ENCODE measurements at regions not wholly inside any gene's neighbourhood (a gene's known extent, or its start where the extent isn't known, plus 50 kb on each side); places are given as distances from the start of the nearest gene placed in this dataset.
"Not testable (repeated sequence)": the region's sequence is repeated elsewhere in the genome, so short reads cannot be mapped to it uniquely, and the experiment has no call there.

- TF ChIP-seq, protein P1, sequence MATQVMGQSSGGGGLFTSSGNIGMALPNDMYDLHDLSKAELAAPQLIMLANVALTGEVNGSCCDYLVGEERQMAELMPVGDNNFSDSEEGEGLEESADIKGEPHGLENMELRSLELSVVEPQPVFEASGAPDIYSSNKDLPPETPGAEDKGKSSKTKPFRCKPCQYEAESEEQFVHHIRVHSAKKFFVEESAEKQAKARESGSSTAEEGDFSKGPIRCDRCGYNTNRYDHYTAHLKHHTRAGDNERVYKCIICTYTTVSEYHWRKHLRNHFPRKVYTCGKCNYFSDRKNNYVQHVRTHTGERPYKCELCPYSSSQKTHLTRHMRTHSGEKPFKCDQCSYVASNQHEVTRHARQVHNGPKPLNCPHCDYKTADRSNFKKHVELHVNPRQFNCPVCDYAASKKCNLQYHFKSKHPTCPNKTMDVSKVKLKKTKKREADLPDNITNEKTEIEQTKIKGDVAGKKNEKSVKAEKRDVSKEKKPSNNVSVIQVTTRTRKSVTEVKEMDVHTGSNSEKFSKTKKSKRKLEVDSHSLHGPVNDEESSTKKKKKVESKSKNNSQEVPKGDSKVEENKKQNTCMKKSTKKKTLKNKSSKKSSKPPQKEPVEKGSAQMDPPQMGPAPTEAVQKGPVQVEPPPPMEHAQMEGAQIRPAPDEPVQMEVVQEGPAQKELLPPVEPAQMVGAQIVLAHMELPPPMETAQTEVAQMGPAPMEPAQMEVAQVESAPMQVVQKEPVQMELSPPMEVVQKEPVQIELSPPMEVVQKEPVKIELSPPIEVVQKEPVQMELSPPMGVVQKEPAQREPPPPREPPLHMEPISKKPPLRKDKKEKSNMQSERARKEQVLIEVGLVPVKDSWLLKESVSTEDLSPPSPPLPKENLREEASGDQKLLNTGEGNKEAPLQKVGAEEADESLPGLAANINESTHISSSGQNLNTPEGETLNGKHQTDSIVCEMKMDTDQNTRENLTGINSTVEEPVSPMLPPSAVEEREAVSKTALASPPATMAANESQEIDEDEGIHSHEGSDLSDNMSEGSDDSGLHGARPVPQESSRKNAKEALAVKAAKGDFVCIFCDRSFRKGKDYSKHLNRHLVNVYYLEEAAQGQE (IDR thresholded peaks at IDR 0.05) = no peak
- TF ChIP-seq ATF3 (IDR thresholded peaks at IDR 0.05) (no peak), FOXA1 (IDR thresholded peaks at IDR 0.05) (no peak), GABPA (IDR thresholded peaks at IDR 0.05 in 1 of 2, conservative IDR thresholded peaks at IDR 0.05 in 1 of 2) (no peak)
Measured at GRCh38 chr11:55054723-55055122, 207.2 kb upstream of the TRIM48 start (continued).

DNA sequence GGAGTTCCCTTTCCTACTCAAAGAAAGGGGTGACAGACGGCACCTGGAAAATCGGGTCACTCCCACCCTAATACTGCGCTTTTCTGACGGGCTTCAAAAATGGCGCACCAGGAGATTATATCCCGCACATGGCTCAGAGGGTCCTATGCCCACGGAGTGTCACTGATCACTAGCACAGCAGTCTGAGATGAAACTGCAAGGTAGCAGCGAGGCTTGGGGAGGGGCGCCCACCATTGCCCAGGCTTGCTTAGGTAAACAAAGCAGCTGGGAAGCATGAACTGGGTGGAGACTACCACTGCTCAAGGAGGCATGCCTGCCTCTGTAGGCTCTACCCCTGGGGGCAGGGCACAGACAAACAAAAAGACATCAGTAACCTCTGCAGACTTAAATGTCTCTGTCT, 177.4 kb upstream of the TRIM48 start:
- not testable (repeated sequence) for H3K4me3 ChIP-seq (ENCODE audit: low read depth in 1 of 3, low read length in 3 of 3); H3K9ac ChIP-seq (ENCODE audit: low read depth in 1 of 2, low read length in 2 of 2); H3K27ac ChIP-seq (ENCODE audit: low read depth in 1 of 2, low read length in 2 of 2); DNase-seq (ENCODE audit: low spot score); H3K4me1 ChIP-seq (ENCODE audit: control insufficient read depth in 4 of 4, insufficient read depth in 4 of 4, low read length in 3 of 4); H3K36me3 ChIP-seq (ENCODE audit: control insufficient read depth in 4 of 4, insufficient read depth in 3 of 4, low read depth in 1 of 4, low read length in 3 of 4); H3K27me3 ChIP-seq (ENCODE audit: control insufficient read depth in 4 of 4, insufficient read depth in 4 of 4, low read length in 3 of 4)
- 81% methylated on average over 9 of the region's 9 CpGs for WGBS
- peaks cover 0 to 23% (median 7%) of the 10 kb centered on the region in 4 donors for H3K9me3 ChIP-seq (ENCODE audit: control insufficient read depth in 4 of 4, low read length in 3 of 4)

- no peaks in the 10 kb centered on the region for H3K36me3 ChIP-seq (ENCODE audit: control insufficient read depth in 4 of 4, insufficient read depth in 3 of 4, low read depth in 1 of 4, low read length in 3 of 4)
- no peaks in the 10 kb centered on the region for H3K4me1 ChIP-seq (ENCODE audit: control insufficient read depth in 4 of 4, insufficient read depth in 4 of 4, low read length in 3 of 4)
- no peak for DNase-seq (ENCODE audit: low spot score)
- no peak overlapping the region for H3K4me3 ChIP-seq (ENCODE audit: low read depth in 1 of 3, low read length in 3 of 3)
- WGBS = 46% methylated on average over 4 of the region's 4 CpGs
- H3K27ac ChIP-seq (ENCODE audit: low read depth in 1 of 2, low read length in 2 of 2) = no peak overlapping the region
- H3K9me3 ChIP-seq (ENCODE audit: control insufficient read depth in 4 of 4, low read length in 3 of 4) = peaks cover 2 to 26% (median 9%) of the 10 kb centered on the region in 4 donors
- no peak overlapping the region for H3K9ac ChIP-seq (ENCODE audit: low read depth in 1 of 2, low read length in 2 of 2)
- TF ChIP-seq HNF4G (IDR thresholded peaks at IDR 0.05) (no peak), SP1 (IDR thresholded peaks at IDR 0.05) (no peak), FOXA2 (IDR thresholded peaks at IDR 0.05) (no peak), JUND (IDR thresholded peaks at IDR 0.05) (no peak), GABPA (IDR thresholded peaks at IDR 0.05 in 1 of 2, conservative IDR thresholded peaks at IDR 0.05 in 1 of 2) (no peak), RAD21 (IDR thresholded peaks at IDR 0.05) (no peak), NR2F2 (IDR thresholded peaks at IDR 0.05) (no peak), RXRA (IDR thresholded peaks at IDR 0.05) (no peak), TAF1 (conservative IDR thresholded peaks at IDR 0.05) (no peak), HNF4A (conservative IDR thresholded peaks at IDR 0.05) (no peak), YY1 (IDR thresholded peaks at IDR 0.05) (no peak), ATF3 (IDR thresholded peaks at IDR 0.05) (no peak), EGR1 (IDR thresholded peaks at IDR 0.05; ENCODE audit: low read depth in 2 of 2) (no peak)
- TF ChIP-seq, protein P2, sequence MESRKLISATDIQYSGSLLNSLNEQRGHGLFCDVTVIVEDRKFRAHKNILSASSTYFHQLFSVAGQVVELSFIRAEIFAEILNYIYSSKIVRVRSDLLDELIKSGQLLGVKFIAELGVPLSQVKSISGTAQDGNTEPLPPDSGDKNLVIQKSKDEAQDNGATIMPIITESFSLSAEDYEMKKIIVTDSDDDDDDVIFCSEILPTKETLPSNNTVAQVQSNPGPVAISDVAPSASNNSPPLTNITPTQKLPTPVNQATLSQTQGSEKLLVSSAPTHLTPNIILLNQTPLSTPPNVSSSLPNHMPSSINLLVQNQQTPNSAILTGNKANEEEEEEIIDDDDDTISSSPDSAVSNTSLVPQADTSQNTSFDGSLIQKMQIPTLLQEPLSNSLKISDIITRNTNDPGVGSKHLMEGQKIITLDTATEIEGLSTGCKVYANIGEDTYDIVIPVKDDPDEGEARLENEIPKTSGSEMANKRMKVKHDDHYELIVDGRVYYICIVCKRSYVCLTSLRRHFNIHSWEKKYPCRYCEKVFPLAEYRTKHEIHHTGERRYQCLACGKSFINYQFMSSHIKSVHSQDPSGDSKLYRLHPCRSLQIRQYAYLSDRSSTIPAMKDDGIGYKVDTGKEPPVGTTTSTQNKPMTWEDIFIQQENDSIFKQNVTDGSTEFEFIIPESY (IDR thresholded peaks at IDR 0.05) = no peak
- TF ChIP-seq, protein P1 (IDR thresholded peaks at IDR 0.05) = no peak
- TF ChIP-seq, protein P3, sequence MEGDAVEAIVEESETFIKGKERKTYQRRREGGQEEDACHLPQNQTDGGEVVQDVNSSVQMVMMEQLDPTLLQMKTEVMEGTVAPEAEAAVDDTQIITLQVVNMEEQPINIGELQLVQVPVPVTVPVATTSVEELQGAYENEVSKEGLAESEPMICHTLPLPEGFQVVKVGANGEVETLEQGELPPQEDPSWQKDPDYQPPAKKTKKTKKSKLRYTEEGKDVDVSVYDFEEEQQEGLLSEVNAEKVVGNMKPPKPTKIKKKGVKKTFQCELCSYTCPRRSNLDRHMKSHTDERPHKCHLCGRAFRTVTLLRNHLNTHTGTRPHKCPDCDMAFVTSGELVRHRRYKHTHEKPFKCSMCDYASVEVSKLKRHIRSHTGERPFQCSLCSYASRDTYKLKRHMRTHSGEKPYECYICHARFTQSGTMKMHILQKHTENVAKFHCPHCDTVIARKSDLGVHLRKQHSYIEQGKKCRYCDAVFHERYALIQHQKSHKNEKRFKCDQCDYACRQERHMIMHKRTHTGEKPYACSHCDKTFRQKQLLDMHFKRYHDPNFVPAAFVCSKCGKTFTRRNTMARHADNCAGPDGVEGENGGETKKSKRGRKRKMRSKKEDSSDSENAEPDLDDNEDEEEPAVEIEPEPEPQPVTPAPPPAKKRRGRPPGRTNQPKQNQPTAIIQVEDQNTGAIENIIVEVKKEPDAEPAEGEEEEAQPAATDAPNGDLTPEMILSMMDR (IDR thresholded peaks at IDR 0.05; ENCODE audit: low read depth, low read length, missing input control) = no peak
- TF ChIP-seq, protein P4, sequence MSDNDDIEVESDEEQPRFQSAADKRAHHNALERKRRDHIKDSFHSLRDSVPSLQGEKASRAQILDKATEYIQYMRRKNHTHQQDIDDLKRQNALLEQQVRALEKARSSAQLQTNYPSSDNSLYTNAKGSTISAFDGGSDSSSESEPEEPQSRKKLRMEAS (IDR thresholded peaks at IDR 0.05) = no peak
- H3K27me3 ChIP-seq (ENCODE audit: control insufficient read depth in 4 of 4, insufficient read depth in 4 of 4, low read length in 3 of 4) = no peaks in the 10 kb centered on the region
Measured at GRCh38 chr11:55106391-55106790, 155.6 kb upstream of the TRIM48 start.
